ENCODE measurements at regions not wholly inside any gene's neighbourhood (a gene's known extent, or its start where the extent isn't known, plus 50 kb on each side); places are given as distances from the start of the nearest gene placed in this dataset.

DNA sequence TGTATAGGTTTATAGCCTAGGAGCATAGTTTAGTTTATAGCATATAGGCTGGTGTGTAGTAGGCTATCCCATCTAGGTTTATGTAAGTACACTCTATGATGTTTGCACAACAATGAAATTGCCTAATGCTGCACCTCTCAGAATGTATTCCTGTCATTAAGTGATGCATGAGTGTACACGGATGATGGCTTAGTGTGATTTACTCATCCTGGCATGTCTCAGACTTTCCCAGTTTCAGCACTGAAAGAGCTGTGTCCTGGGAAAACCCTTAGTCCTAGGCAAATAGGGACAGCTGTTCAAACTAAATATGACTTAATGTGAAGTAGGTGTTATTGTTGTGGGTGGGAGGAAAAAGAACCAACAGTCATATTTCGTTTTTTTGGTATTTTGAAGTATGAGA is 264.9 kb upstream of the MAGEB18 start:
- TF ChIP-seq MXI1 (IDR thresholded peaks at IDR 0.05; ENCODE audit: borderline replicate concordance, low read depth, low read length) (no peak), CTCF (conservative IDR thresholded peaks at IDR 0.05; ENCODE audit: low read depth, low read length) (no peak), USF2 (IDR thresholded peaks at IDR 0.05; ENCODE audit: low read depth, low read length) (no peak), POLR2A (IDR thresholded peaks at IDR 0.05; ENCODE audit: low read depth, low read length) (no peak), BHLHE40 (IDR thresholded peaks at IDR 0.05; ENCODE audit: low read depth, low read length) (no peak), ELK1 (IDR thresholded peaks at IDR 0.05; ENCODE audit: borderline replicate concordance, low read depth, low read length) (no peak), MAFK (IDR thresholded peaks at IDR 0.05; ENCODE audit: low read depth, low read length) (no peak), CEBPB (IDR thresholded peaks at IDR 0.05; ENCODE audit: low read depth, low read length) (no peak), RFX5 (IDR thresholded peaks at IDR 0.05; ENCODE audit: low read depth, low read length) (no peak), RCOR1 (IDR thresholded peaks at IDR 0.05; ENCODE audit: insufficient replicate concordance, low read length) (no peak), FOS (IDR thresholded peaks at IDR 0.05; ENCODE audit: low read depth, low read length) (no peak), RAD21 (IDR thresholded peaks at IDR 0.05; ENCODE audit: low read length) (no peak), SMC3 (IDR thresholded peaks at IDR 0.05; ENCODE audit: low read depth, low read length) (no peak), MAZ (IDR thresholded peaks at IDR 0.05; ENCODE audit: borderline replicate concordance, low read depth, low read length) (no peak)

Measured in IMR-90 (cell line).